Thyroid gland (tissue), 4 donors: ENCODE measurements at regions not wholly inside any gene's neighbourhood (a gene's known extent, or its start where the extent isn't known, plus 50 kb on each side); places are given as distances from the start of the nearest gene placed in this dataset.
"Not testable (repeated sequence)": the region's sequence is repeated elsewhere in the genome, so short reads cannot be mapped to it uniquely, and the experiment has no call there.

Experiments
- DNase-seq, 2 donors: peaks; one replicate each; pipeline ENCODE4 v3.0.0-alpha.2; 2019
- H3K27ac ChIP-seq, 3 donors: fragments of 200-600 bp; sonication (generic); 1 replicate in 2 of 3; 2 replicates in 1 of 3; pipeline ENCODE4 v1.5.1; 2016 to 2019; ENCODE audit warnings: mild to moderate bottlenecking in 1 of 3, moderate library complexity in 1 of 3
- H3K27me3 ChIP-seq: fragments of 200-600 bp; sonication (generic); one replicate; pipeline ENCODE4 v1.5.1; 2019
- H3K36me3 ChIP-seq, 2 donors: fragments of 200-600 bp; sonication (generic); one replicate each; pipeline ENCODE4 v1.5.1; 2016 to 2019
- H3K4me1 ChIP-seq, 2 donors: fragments of 200-600 bp; sonication (generic); one replicate each; pipeline ENCODE4 v1.5.1; 2017 to 2019
- H3K4me3 ChIP-seq, 3 donors: fragments of 200-600 bp; sonication (generic); replicated peaks in 1 of 3; 1 replicate in 2 of 3; 2 replicates in 1 of 3; pipeline ENCODE4 v1.5.1; 2016; ENCODE audit warnings: mild to moderate bottlenecking in 1 of 3
- H3K9me3 ChIP-seq: fragments of 200-600 bp; sonication (generic); one replicate; pipeline ENCODE4 v1.5.1; 2017
- POLR2A ChIP-seq, 2 donors: fragments of 450-650 bp; IDR thresholded peaks; one replicate each; pipeline ENCODE4 v1.6.1; 2017; ENCODE audit warnings: antibody characterized with exemption in 2 of 2, mild to moderate bottlenecking in 2 of 2, moderate library complexity in 1 of 2
- whole genome bisulfite sequencing, 2 donors: methylation state at CpG; one replicate each; pipeline ENCODE4 v1.1.5; 2017; 5-methylcytosine and 5-hydroxymethylcytosine counted together
- intact Hi-C: fragments of 100-400 bp; cut with DNase I; formaldehyde crosslinking; loops from one replicate; pipeline ENCODE4 v1.15.1; 2023
- TF ChIP-seq, protein P1 (sequence below), 6 experiments: fragments of 200-600 bp in 3 of 6; fragments of 450-650 bp in 3 of 6; sonication (generic) in 3 of 6; IDR thresholded peaks; one replicate each; pipeline ENCODE4 v1.5.1; 2016 to 2019; ENCODE audit warnings: antibody characterized with exemption in 6 of 6, mild to moderate bottlenecking in 2 of 6, inconsistent platforms in 1 of 6, moderate library complexity in 1 of 6

DNA sequence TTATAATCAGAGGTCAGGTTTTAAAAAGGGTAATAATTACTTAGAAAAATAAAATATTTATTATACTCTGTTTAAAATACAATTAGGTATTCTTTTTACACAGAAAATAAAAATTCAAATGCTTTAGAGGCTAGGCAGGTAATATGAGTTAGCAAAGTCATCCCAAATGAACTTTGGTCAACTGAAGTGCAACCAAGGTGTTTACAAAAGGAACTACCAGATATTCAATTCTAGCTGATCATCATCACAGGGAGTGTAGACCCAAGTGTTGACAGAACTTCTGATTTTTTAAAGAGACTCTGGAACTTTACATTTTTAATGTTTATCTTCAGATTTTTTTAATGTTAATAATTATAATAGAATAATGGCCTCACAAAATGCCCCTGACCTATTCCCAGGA, 59.3 kb upstream of the COL5A2 start:
- H3K4me1 ChIP-seq = no peaks in the 10 kb centered on the region
- H3K36me3 ChIP-seq = no peaks in the 10 kb centered on the region
- DNase-seq = no peak
- H3K27me3 ChIP-seq = no peaks in the 10 kb centered on the region
- intact Hi-C loops = no loop called here
- no peak overlapping the region for H3K27ac ChIP-seq
- no peaks in the 10 kb centered on the region for H3K9me3 ChIP-seq
- TF ChIP-seq POLR2A (IDR thresholded peaks at IDR 0.05) = no peak
- TF ChIP-seq, protein P1, sequence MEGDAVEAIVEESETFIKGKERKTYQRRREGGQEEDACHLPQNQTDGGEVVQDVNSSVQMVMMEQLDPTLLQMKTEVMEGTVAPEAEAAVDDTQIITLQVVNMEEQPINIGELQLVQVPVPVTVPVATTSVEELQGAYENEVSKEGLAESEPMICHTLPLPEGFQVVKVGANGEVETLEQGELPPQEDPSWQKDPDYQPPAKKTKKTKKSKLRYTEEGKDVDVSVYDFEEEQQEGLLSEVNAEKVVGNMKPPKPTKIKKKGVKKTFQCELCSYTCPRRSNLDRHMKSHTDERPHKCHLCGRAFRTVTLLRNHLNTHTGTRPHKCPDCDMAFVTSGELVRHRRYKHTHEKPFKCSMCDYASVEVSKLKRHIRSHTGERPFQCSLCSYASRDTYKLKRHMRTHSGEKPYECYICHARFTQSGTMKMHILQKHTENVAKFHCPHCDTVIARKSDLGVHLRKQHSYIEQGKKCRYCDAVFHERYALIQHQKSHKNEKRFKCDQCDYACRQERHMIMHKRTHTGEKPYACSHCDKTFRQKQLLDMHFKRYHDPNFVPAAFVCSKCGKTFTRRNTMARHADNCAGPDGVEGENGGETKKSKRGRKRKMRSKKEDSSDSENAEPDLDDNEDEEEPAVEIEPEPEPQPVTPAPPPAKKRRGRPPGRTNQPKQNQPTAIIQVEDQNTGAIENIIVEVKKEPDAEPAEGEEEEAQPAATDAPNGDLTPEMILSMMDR (IDR thresholded peaks at IDR 0.05) = no peak
- H3K4me3 ChIP-seq = no peak overlapping the region

- H3K4me3 ChIP-seq, DNase-seq, H3K27ac ChIP-seq, intact Hi-C loops, H3K36me3 ChIP-seq, H3K27me3 ChIP-seq, H3K4me1 ChIP-seq, H3K9me3 ChIP-seq: not testable (repeated sequence)
- WGBS, 2 donors = 95 to 100% methylated on average over 1 of the region's 1 CpG
These were observed 64.3 kb upstream of the COL5A2 start for GRCh38 chr2:189243843-189244242.

DNA sequence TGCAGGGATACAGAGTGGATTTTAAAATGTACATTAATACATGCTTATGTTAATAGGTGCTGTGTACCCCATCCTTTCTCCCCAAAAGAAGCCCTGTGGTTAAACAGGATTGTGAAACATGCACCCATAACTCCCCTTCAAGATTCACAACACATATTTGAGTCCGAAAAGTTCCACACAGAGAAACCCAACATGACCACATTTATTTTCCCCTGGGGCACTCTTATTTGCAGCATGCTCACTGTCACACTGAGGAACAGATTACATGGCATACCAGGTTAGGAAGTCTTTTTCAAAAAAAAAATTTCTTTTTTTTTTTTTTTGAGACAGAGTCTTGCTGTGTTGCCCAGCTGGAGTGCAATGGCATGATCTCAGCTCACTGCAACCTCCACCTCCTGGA, 67.7 kb upstream of the COL5A2 start:
- no peak for TF ChIP-seq POLR2A (IDR thresholded peaks at IDR 0.05)
- TF ChIP-seq, protein P1 (IDR thresholded peaks at IDR 0.05) = no peak
- Histone ChIP-seq H3K4me3 (no peak overlapping the region), H3K27me3 (no peaks in the 10 kb centered on the region), H3K27ac (no peak overlapping the region), H3K9me3 (no peaks in the 10 kb centered on the region), H3K4me1 (no peaks in the 10 kb centered on the region), H3K36me3 (no peaks in the 10 kb centered on the region)
- intact Hi-C loops = no loop called here
- WGBS, 2 donors = 86 to 94% methylated on average over 1 of the region's 1 CpG
- no peak for DNase-seq

GRCh38 chr2:189248141-189248540, 68.6 kb upstream of the COL5A2 start:
- no peaks in the 10 kb centered on the region for H3K27me3 ChIP-seq
- 63 to 67% methylated on average over 1 of the region's 1 CpG for WGBS, 2 donors
- no peaks in the 10 kb centered on the region for H3K9me3 ChIP-seq
- H3K4me3 ChIP-seq = no peak overlapping the region
- intact Hi-C loops = no loop called here
- H3K36me3 ChIP-seq = no peaks in the 10 kb centered on the region
- TF ChIP-seq, protein P1 (IDR thresholded peaks at IDR 0.05) = no peak
- TF ChIP-seq POLR2A (IDR thresholded peaks at IDR 0.05) = no peak
- DNase-seq = no peak
- H3K27ac ChIP-seq = no peak overlapping the region
- no peaks in the 10 kb centered on the region for H3K4me1 ChIP-seq

GRCh38 chr2:189249171-189249570, 69.6 kb upstream of the COL5A2 start:
- Histone ChIP-seq H3K4me1 (no peaks in the 10 kb centered on the region), H3K27ac (no peak overlapping the region), H3K27me3 (no peaks in the 10 kb centered on the region), H3K9me3 (no peaks in the 10 kb centered on the region), H3K4me3 (no peak overlapping the region), H3K36me3 (no peaks in the 10 kb centered on the region)
- TF ChIP-seq POLR2A (IDR thresholded peaks at IDR 0.05) = no peak
- TF ChIP-seq, protein P1 (IDR thresholded peaks at IDR 0.05) = no peak
- DNase-seq = no peak
- intact Hi-C loops = no loop called here

DNA sequence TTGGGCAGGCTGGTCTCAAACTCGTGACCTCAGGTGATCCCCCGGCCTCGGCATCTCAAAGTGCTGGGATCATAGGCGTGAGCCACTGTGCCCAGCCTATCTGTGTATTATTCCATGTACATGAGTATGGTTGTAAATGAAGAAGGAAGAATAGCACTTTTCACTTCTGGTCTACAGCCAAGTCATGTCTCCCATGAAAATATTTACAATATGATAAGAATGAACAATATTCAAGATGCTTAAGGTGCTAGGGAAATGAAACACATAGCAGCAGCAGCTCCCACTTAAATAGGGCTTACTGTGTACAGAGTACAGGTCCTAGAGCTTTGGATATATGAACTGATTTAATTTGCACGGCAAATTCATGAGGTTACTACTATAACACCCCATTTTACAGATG, 70.3 kb upstream of the COL5A2 start:
- Histone ChIP-seq H3K27ac (no peak overlapping the region), H3K27me3 (no peaks in the 10 kb centered on the region), H3K36me3 (no peaks in the 10 kb centered on the region), H3K4me3 (no peak overlapping the region), H3K9me3 (no peaks in the 10 kb centered on the region), H3K4me1 (no peaks in the 10 kb centered on the region)
- no peak for DNase-seq
- intact Hi-C loops = no loop called here
- 95 to 99% methylated on average over 5 of the region's 5 CpGs for WGBS, 2 donors
- no peak for TF ChIP-seq POLR2A (IDR thresholded peaks at IDR 0.05)
- TF ChIP-seq, protein P1 (IDR thresholded peaks at IDR 0.05) = no peak
